A549 (cell line): ENCODE measurements at regions not wholly inside any gene's neighbourhood (a gene's known extent, or its start where the extent isn't known, plus 50 kb on each side); places are given as distances from the start of the nearest gene placed in this dataset.

ENCODE experiments used
- CHD4 ChIP-seq: fragments of 200-600 bp; sonication (generic); IDR thresholded peaks from 2 replicates; pipeline ENCODE4 v1.6.1; 2016; ENCODE audit warnings: antibody characterized with exemption, mild to moderate bottlenecking, borderline replicate concordance
- EP300 ChIP-seq, 2 experiments: fragments of >200 bp; sonication (Bioruptor Twin); formaldehyde crosslinking; IDR thresholded peaks; 2 replicates in 1 of 2; 3 replicates in 1 of 2; pipeline ENCODE4 v1.6.1; 2016 to 2017
- NPAS2 ChIP-seq: fragments of 250-450 bp; sonication (Bioruptor Pico); IDR thresholded peaks from 2 replicates; pipeline ENCODE4 v1.8.0; 2022; ENCODE audit warnings: mild to moderate bottlenecking, moderate library complexity, borderline replicate concordance
- POLR2AphosphoS2 ChIP-seq: conservative IDR thresholded peaks from 2 replicates; pipeline ENCODE4 v1.6.1; 2012; ENCODE audit warnings: low read length, improper control_type of control experiment, inconsistent platforms
- RCOR1 ChIP-seq: fragments of 150-350 bp; IDR thresholded peaks from 2 replicates; pipeline ENCODE4 v1.6.1; 2014; ENCODE audit warnings: antibody characterized with exemption, low read length, low read depth
- TF ChIP-seq, protein P1 (sequence below): fragments of >200 bp; sonication (Bioruptor Twin); formaldehyde crosslinking; IDR thresholded peaks from 3 replicates; pipeline ENCODE4 v1.5.1; 2016
- TF ChIP-seq, protein P2 (sequence below): fragments of 200-600 bp; sonication (generic); IDR thresholded peaks from 2 replicates; pipeline ENCODE4 v1.6.1; 2016; ENCODE audit warnings: antibody characterized with exemption, mild to moderate bottlenecking, moderate library complexity

DNA sequence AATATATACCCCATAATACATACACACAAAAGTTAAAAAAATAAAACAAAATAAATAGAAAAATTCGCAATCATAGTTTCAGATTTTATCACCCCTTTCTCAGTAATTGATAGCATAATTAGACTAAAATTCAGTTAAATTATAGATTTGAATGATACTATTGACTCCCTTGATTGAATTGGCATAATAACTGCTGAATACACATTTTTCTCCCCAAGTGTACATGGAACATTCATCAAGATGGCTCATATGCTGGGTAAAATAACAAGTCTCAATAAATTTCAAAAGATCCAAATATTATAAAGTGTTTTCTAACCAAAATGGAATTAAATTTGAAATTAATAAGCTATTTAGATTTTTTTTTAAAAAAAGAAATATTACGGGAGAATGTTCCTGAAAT is 616.1 kb downstream of the MAFB start:
- TF ChIP-seq POLR2AphosphoS2 (no peak), NPAS2 (no peak), RCOR1 (no peak), EP300 (IDR thresholded peaks at IDR 0.05) (no peak), CHD4 (no peak)
- TF ChIP-seq, protein P1, sequence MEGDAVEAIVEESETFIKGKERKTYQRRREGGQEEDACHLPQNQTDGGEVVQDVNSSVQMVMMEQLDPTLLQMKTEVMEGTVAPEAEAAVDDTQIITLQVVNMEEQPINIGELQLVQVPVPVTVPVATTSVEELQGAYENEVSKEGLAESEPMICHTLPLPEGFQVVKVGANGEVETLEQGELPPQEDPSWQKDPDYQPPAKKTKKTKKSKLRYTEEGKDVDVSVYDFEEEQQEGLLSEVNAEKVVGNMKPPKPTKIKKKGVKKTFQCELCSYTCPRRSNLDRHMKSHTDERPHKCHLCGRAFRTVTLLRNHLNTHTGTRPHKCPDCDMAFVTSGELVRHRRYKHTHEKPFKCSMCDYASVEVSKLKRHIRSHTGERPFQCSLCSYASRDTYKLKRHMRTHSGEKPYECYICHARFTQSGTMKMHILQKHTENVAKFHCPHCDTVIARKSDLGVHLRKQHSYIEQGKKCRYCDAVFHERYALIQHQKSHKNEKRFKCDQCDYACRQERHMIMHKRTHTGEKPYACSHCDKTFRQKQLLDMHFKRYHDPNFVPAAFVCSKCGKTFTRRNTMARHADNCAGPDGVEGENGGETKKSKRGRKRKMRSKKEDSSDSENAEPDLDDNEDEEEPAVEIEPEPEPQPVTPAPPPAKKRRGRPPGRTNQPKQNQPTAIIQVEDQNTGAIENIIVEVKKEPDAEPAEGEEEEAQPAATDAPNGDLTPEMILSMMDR, result no peak
- TF ChIP-seq, protein P2, sequence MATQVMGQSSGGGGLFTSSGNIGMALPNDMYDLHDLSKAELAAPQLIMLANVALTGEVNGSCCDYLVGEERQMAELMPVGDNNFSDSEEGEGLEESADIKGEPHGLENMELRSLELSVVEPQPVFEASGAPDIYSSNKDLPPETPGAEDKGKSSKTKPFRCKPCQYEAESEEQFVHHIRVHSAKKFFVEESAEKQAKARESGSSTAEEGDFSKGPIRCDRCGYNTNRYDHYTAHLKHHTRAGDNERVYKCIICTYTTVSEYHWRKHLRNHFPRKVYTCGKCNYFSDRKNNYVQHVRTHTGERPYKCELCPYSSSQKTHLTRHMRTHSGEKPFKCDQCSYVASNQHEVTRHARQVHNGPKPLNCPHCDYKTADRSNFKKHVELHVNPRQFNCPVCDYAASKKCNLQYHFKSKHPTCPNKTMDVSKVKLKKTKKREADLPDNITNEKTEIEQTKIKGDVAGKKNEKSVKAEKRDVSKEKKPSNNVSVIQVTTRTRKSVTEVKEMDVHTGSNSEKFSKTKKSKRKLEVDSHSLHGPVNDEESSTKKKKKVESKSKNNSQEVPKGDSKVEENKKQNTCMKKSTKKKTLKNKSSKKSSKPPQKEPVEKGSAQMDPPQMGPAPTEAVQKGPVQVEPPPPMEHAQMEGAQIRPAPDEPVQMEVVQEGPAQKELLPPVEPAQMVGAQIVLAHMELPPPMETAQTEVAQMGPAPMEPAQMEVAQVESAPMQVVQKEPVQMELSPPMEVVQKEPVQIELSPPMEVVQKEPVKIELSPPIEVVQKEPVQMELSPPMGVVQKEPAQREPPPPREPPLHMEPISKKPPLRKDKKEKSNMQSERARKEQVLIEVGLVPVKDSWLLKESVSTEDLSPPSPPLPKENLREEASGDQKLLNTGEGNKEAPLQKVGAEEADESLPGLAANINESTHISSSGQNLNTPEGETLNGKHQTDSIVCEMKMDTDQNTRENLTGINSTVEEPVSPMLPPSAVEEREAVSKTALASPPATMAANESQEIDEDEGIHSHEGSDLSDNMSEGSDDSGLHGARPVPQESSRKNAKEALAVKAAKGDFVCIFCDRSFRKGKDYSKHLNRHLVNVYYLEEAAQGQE, result no peak
